WTC11 (cell line): ENCODE measurements at regions not wholly inside any gene's neighbourhood (a gene's known extent, or its start where the extent isn't known, plus 50 kb on each side); places are given as distances from the start of the nearest gene placed in this dataset.

Experiments used
- ZNF121 ChIP-seq: sonication (generic); formaldehyde crosslinking; IDR thresholded peaks from 2 replicates; pipeline ENCODE4 v1.8.0; 2023; ENCODE audit warnings: missing genetic modification reagents
- TF ChIP-seq, protein P1 (sequence below): fragments of 200-600 bp; IDR thresholded peaks from 2 replicates; pipeline ENCODE4 v1.8.0; 2022; ENCODE audit warnings: antibody characterized with exemption

DNA sequence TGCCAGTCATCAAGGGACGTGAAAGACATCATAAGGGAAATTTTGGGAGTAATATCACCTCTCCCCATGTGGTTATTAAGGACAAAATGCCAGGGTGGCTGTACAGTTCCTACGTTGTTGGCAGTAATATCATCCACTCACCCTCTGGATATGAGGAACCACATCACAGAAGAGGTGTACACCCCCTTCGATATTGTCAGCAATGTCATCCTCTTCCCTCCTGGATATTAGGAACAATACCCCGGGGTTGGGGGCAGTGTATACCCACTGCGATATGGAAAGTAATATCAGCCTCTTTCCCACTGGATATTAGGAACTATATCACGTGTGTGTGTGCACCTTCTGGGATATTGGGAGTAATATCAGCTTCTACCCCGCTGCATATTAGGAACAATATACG lies 1933.3 kb downstream of the SUCLG1 start:
- TF ChIP-seq, protein P1, sequence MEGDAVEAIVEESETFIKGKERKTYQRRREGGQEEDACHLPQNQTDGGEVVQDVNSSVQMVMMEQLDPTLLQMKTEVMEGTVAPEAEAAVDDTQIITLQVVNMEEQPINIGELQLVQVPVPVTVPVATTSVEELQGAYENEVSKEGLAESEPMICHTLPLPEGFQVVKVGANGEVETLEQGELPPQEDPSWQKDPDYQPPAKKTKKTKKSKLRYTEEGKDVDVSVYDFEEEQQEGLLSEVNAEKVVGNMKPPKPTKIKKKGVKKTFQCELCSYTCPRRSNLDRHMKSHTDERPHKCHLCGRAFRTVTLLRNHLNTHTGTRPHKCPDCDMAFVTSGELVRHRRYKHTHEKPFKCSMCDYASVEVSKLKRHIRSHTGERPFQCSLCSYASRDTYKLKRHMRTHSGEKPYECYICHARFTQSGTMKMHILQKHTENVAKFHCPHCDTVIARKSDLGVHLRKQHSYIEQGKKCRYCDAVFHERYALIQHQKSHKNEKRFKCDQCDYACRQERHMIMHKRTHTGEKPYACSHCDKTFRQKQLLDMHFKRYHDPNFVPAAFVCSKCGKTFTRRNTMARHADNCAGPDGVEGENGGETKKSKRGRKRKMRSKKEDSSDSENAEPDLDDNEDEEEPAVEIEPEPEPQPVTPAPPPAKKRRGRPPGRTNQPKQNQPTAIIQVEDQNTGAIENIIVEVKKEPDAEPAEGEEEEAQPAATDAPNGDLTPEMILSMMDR: no peak
- TF ChIP-seq ZNF121 (CRISPR knock-in tag): no peak
